GDM1 (cell line): ENCODE measurements at regions not wholly inside any gene's neighbourhood (a gene's known extent, or its start where the extent isn't known, plus 50 kb on each side); places are given as distances from the start of the nearest gene placed in this dataset.

Experiments
- DNase-seq: peaks from one replicate; lab custom pipeline; 2025; lab: John Stamatoyannopoulos, UW

DNA sequence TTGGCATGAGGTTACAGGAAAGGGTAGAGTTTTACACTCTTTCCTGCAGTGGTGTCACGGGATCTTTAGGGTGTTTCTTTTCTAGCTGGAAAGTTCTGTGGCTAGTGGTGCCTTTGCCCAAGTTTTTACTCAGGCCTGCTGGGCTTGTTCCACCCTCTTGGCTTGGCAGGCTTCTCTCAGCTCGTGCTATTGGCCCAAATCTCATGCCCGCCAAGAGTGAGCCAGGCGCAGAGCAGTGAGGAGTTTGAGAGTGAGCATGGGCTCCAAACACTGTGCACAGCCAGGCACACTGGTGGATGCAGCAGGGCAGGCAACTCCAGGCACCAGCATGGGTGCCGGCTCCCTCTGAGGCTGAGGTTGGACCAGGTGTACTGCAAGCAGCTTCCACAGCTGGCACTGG, 206.5 kb downstream of the SAMD5 start:
- no peak for DNase-seq

DNA sequence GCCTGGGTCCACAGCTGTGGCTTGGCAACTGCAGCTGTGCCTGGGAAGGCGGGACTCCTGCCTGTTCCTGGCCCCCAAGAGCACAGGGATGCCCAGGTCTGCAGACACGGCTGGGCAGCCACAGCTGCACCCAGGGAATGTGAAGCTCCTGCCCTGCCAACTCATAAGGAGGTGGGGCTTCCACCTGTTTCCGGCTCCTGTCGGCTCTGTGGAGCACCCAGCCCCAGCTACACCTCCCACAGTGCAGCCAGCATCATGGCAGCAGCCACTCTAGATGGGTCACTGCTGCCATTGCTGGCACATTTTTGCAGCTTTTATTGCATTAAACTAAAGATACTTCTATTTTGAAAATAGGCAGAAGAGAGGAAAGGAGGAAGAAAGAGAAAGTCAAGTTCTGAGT, 207.9 kb downstream of the SAMD5 start:
- DNase-seq: no peak

DNA sequence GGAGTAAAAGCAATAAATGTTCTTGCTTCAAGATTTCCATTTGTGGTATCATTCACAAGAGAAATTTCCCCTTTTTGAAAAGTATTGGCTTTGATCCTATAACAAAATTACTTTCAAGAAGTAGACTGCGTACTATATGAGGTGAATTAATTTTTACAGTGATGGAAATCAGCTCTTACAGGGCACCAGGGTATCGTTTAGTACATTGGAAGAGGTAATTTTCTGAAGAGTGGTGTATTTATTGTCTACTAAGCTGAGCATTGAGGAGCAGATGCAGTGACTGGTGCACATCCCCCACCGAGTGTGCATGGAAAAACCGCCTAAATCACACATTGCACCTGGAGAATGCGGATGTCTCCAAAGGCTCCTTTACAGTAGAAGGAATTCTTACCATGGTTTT, 209.5 kb downstream of the SAMD5 start:
- DNase-seq: no peak

GRCh38 chr6:147722158-147722557, 213.7 kb downstream of the SAMD5 start:
- no peak for DNase-seq

GRCh38 chr6:147724454-147724853, 216.0 kb downstream of the SAMD5 start:
- no peak for DNase-seq

DNA sequence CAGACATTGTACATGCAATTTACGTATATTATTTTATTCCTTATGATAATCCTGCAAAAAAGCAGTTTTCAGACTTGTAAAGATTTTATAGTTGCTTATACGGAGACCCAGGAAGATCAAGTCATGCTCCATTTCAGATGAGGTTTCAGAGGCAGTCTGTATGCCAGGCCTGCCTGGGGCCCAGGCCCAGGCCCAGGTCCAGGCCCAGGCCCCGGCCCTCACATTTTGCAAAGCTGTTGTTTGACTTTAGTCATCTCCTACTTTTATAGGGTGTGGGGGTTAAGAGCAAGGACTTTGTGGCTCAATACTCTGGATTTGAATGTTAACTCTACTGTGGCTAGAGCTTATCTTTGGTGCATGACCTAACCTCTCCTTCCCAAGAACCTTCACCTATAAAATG, 217.9 kb downstream of the SAMD5 start:
- DNase-seq: no peak

GRCh38 chr6:147728903-147729302, 220.4 kb downstream of the SAMD5 start:
- DNase-seq: no peak

DNA sequence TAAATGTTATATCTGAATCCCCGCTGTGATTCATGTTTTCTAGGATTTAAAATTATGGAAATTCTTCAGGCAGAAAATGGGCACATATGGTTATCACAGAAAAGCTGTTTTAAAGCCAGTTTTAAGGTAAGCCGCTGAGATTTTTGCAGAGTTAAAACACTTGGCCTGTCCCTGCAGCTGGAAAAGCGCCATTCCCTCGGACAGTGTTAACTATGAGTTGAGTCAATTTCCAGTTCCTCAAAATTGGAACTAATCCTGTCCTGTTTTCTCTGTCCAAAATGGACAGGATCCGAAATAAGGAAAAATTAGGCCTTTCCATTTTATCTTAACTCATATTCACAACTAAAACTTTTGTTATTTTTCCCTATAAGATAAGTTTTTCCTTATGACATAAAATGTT, 225.2 kb downstream of the SAMD5 start:
- no peak for DNase-seq

DNA sequence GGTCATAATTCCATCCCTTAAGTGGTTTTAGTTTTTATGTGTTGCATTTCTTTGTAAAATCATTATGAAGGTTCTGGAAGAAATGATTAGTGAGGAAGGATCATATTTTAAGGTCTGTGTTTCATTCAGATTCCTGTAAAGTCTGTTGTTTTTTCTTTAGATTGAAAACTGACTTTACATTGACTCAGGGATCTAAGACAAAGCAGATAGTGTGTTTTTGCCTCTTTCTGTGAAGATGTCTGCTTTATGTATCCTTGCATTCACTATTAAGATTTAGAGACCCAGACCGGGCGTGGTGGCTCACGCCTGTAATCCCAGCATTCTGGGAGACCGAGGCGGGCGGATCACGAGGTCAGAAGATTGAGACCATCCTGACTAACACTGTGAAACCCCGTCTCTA, 225.7 kb downstream of the SAMD5 start:
- DNase-seq: no peak

GRCh38 chr6:147735924-147736323, 227.4 kb downstream of the SAMD5 start:
- DNase-seq: no peak

DNA sequence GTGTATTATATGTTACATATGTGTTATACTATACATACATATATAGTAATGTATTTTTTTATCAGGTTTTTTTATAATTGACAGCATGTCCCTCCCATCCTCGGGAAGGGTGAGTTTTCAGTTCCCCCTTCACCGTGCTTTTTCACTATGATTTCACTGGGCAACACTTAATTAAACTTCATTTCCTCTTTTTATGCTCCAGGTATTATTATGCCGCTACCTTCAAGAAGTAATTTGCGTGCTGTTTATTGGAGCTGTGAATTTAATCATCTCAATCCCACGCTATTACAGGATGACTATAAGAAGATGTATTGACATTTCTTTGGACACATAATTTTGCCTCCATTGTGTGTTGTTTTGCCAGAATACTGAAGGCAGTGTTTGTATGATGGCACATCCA, 228.6 kb downstream of the SAMD5 start:
- DNase-seq: no peak

GRCh38 chr6:147738099-147738498, 229.6 kb downstream of the SAMD5 start:
- DNase-seq: no peak

DNA sequence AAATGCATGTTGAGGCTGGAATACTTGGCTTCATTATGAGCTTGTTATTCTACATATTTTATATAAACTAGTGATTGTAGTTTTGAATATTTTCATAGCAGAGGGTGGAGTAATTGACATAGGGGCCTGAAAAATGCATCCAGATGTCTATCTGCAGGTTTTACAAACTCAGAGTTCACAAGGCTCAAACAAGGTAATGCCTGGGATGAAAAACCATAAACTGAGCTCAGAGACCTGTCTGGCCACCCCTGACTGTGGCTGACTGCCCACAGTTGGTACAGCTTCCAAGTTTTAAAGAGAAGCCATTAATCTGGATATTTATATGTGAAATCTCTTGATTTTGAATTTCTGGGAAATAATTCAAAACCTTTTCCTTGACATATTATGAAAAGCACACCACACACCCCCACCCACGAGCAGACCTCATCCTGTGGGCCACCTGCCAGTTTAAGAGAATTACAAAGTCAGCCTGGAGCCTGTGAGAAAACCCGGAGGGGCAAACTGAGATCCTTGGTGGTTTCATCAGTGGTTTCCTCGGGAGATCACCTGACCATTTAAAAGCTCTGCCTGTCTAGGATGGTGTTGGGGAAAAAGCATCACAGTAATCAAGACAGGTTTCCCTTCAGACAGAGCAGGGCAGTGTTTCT, 230.1 kb downstream of the SAMD5 start:
- no peak for DNase-seq

GRCh38 chr6:147740326-147740725, 231.8 kb downstream of the SAMD5 start:
- no peak for DNase-seq

- DNase-seq: no peak
These were observed 232.4 kb downstream of the SAMD5 start for GRCh38 chr6:147740916-147741315.

GRCh38 chr6:147741389-147741788, 232.9 kb downstream of the SAMD5 start:
- no peak for DNase-seq

DNA sequence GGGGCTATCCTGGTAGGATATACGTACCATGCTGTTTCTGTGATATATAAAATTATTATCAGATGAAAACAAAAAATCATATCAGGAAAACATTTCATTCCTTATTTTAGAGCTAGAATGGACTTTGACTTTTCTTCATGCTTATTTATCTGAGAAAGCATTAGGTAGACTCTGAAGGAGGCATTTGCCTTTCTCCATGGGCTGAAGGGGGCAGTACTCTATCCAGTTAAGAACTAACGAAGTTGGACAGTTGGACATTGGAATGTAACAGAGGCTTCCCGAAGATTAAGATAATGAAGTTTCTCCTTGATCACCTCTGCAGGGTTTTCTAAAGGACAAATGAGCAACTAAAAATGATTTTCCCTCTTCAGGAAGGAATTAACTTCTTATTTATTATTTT, 233.9 kb downstream of the SAMD5 start:
- no peak for DNase-seq

DNA sequence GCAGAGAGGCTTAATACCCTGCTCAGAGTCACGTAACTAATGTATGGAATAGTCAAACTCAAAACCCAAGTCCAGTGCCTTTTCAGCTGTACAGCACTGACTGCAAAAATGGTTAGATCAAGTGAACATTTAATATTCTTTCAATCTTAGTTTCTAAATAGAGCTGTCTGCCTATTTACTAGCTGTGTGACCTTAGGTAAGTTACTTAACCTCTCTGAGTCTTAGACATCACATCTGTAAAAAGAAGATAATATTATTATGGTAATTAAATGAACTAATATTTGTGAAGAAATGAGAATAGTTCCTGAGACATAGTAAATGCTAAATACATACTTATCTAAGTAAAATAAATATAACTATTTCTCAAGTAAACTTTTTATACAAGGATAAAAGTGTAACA, 235.5 kb downstream of the SAMD5 start:
- no peak for DNase-seq

- DNase-seq: no peak
These were observed 240.8 kb downstream of the SAMD5 start for GRCh38 chr6:147749331-147749730.

DNA sequence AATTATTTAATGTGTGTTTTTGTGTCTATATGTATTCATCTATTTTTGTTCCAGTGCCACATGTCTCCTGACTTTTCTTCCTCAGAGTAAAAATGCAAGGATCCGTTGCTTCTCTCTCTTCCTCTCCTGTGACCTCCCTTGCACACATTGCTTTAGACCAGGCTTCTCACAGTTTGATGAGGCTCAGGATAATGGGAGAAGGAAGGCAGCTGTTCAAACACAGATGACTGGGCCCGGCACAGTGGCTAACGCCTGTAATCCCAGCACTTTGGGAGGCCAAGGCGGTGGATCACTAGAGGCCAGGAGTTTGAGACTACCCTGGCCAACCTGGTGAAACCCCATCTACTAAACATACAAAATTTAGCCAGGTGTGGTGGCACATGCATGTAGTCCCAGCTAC, 241.9 kb downstream of the SAMD5 start:
- no peak for DNase-seq

DNA sequence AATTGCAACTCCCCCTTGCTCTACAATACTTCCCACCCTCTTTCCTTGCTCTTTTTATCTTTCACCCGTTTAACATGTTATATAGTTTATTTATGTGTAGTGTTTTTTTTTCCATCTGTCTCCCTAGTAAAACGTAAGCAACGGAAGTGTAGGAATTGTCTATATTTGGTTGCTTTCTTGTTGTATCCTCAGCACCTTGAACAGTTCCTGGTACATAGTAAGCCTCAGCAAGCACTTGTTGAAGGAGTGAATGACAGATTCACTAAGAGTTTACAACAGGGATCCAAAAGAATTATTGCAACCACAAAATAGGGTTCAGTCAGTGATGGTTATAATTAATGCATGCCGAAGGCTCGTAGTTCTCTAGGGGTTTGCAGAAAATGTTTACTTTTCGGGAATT, 242.7 kb downstream of the SAMD5 start:
- DNase-seq: no peak

GRCh38 chr6:147752689-147753403, 244.4 kb downstream of the SAMD5 start:
- no peak for DNase-seq

DNA sequence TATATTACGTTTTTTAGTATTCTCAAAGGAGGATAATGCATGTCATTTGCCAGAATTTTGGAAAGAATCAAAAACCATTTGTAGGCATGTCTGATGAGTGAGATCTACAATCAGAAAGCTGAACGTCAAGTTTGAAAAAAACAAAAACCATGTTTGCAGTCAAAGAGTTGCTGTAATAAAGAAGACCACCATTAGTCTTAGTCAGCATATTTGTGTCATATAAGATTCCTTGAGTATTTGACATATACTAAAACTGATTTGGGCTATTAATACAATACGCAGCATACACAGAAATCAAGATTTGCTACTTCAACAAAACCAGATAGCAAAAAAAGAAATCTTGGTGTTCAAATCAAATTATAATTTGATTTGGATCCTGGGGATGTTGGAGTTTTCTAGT, 247.5 kb downstream of the SAMD5 start:
- no peak for DNase-seq

GRCh38 chr6:147756891-147757290, 248.4 kb downstream of the SAMD5 start:
- DNase-seq: no peak
